AG10803 (cell line): ENCODE measurements at regions not wholly inside any gene's neighbourhood (a gene's known extent, or its start where the extent isn't known, plus 50 kb on each side); places are given as distances from the start of the nearest gene placed in this dataset.

Source experiments
- DNase-seq: peaks from one replicate; pipeline ENCODE4 v3.0.0; 2010; ENCODE audit warnings: low read depth
- H3K4me3 ChIP-seq: 2 replicates; pipeline ENCODE4 v1.5.1; 2011; ENCODE audit warnings: mild to moderate bottlenecking, low read length, control low read depth
- CTCF ChIP-seq: conservative IDR thresholded peaks from 2 replicates; pipeline ENCODE4 v1.5.1; 2011; ENCODE audit warnings: mild to moderate bottlenecking, low read length, control low read depth, inconsistent platforms

DNA sequence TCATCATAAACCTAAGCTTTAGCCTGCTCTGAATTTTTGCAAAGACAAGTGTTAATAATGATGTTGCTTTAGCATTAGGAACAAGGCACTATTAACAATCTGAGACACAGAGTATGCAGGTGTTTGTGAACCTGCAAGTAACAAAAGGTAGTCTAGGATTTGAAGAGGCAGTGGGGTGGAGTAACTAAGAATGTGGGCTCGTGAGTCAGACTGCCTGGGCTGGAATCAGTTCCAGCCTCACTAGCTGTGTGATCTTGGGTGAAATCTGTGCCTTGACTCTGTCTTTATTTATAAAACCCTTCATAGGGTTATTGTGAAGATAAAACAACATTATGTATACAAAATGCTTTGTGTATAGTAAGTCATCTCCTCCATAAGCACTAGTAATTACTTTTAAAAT is 610.6 kb upstream of the CFAP20DC start:
- no peak overlapping the region for H3K4me3 ChIP-seq
- no peak for TF ChIP-seq CTCF
- DNase-seq = no peak

GRCh38 chr3:59659755-59660154 is 609.9 kb upstream of the CFAP20DC start:
- TF ChIP-seq CTCF = no peak
- DNase-seq = no peak
- no peak overlapping the region for H3K4me3 ChIP-seq

- no peak overlapping the region for H3K4me3 ChIP-seq
- DNase-seq = no peak
- no peak for TF ChIP-seq CTCF
Observed at GRCh38 chr3:59658866-59659265, 609.0 kb upstream of the CFAP20DC start.

DNA sequence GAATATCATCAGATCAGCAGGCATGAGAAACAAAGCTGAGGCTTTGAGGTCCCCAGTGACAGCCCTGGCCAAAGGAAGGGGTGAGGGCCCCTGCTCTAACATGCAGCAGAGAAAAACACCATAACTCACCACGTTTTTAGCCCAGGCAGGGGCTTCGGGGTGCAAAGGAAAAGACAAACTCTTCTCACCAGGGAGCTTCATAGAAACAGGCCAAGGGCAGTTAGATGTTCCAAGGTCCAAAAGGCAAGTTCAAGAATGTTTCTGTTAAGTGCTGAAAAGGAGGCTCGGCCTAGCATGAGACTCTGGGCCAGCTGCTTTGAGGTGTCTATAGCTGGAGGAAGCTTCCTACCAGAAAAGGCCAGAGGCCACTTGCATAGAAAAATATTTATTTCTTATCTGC is 608.4 kb upstream of the CFAP20DC start:
- DNase-seq = no peak
- no peak for TF ChIP-seq CTCF
- no peak overlapping the region for H3K4me3 ChIP-seq

GRCh38 chr3:59655418-59656015 is 605.7 kb upstream of the CFAP20DC start:
- peak; percentile 22 for DNase-seq
- no peak for TF ChIP-seq CTCF
- no peak overlapping the region for H3K4me3 ChIP-seq

DNA sequence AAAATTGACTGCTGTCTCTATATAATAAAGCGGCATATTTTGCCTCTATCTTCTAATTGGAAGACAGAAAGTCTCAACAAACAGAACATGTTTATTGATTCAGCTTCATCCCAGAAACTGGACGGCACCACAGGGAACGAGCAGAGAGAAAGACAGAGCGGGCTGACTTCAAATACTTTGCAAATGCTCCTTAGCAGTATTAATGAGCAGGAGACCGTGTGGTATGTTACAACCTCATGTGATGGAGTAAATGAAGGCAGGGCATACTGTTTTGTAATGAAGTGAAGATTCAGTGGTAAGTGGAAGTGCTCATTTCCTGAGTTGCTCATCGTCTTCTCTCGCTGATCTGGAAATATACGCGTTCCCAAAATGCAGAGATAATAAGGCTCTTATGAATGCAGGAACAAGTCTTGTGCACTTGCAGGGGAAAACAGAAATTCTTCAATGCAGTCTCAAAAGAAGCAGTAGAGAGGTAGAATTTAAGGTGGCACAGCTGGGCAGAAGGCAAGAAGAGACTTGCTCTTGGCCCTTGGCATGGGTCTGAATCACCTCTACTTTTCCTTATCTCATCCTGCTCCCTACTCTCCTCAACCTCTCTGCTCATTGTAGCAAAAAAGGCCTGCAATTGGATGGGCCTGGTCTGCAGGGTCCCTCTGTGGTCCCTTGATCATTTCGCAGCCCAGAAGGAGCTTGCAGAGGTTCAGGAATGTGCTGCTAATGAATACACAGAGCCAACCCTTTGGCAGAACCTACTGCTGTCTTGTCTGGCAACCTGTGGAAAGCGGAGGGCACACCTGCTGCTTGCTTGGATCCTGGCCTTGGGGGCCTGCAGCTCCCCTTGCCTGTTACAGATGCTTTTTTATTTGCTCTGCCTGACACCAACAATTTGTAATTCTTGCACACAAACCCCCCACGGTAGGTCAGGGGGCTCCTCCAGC is 604.9 kb upstream of the CFAP20DC start:
- peak; percentile 6 for DNase-seq
- H3K4me3 ChIP-seq = no peak overlapping the region; the same call in 1 of the 2 replicates
- TF ChIP-seq CTCF = no peak

GRCh38 chr3:59654123-59654479 is 604.3 kb upstream of the CFAP20DC start:
- TF ChIP-seq CTCF = no peak
- DNase-seq = peak; percentile 54

More at GRCh38 chr3:59654123-59654479, 604.3 kb upstream of the CFAP20DC start:
- H3K4me3 ChIP-seq = no peak overlapping the region
